ENCODE measurements at regions not wholly inside any gene's neighbourhood (a gene's known extent, or its start where the extent isn't known, plus 50 kb on each side); places are given as distances from the start of the nearest gene placed in this dataset.

DNA sequence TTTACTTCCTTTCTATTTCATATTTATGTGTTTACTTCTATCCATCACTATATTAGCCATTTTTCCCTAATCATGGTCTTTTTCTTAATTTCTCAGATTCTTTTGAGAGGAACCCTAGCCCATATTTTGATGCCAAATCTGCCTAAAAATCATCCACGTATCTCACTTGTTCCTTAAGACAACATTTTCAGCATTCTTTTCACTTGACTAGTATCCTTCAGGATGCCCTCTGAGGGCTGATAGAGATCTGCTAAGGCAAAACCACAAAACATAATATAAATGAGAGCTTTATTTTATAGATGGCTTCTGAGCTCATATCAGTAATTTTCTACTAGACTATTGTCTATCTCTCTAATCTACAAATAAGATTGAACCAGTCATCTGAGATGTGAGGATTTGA lies 341.9 kb downstream of the GPM6A start:
- TF ChIP-seq CTCF (conservative IDR thresholded peaks at IDR 0.05; ENCODE audit: low read length) (no peak), EZH2phosphoT487 (IDR thresholded peaks at IDR 0.05; ENCODE audit: borderline replicate concordance, low read depth, low read length) (no peak)

All from OCI-LY7 (cell line).